Stimulated activated CD8-positive, alpha-beta memory T cell treated with anti-CD3 and anti-CD28 coated beads, Interleukin-7, amount 100 ng/mL, for 1 hour (primary cell): ENCODE measurements at regions not wholly inside any gene's neighbourhood (a gene's known extent, or its start where the extent isn't known, plus 50 kb on each side); places are given as distances from the start of the nearest gene placed in this dataset.

ENCODE experiments used
- DNase-seq, 2 donors: peaks; one replicate each; pipeline ENCODE4 v3.0.0-alpha.2; 2020; ENCODE audit warnings: low read depth in 2 of 2

- no peak for DNase-seq
These were observed 251.7 kb downstream of the CYRIA start for GRCh38 chr2:16413947-16414346.

GRCh38 chr2:16413285-16413684 is 252.3 kb downstream of the CYRIA start:
- no peak for DNase-seq

- no peak for DNase-seq
These were observed 253.2 kb downstream of the CYRIA start for GRCh38 chr2:16412321-16413030.

GRCh38 chr2:16411788-16412187 is 253.8 kb downstream of the CYRIA start:
- no peak for DNase-seq

GRCh38 chr2:16409849-16410248 is 255.8 kb downstream of the CYRIA start:
- DNase-seq: no peak

GRCh38 chr2:16409006-16409390 is 256.6 kb downstream of the CYRIA start:
- DNase-seq: no peak

GRCh38 chr2:16408331-16409005 is 257.2 kb downstream of the CYRIA start:
- no peak for DNase-seq

GRCh38 chr2:16407358-16407757 is 258.3 kb downstream of the CYRIA start:
- no peak for DNase-seq

DNA sequence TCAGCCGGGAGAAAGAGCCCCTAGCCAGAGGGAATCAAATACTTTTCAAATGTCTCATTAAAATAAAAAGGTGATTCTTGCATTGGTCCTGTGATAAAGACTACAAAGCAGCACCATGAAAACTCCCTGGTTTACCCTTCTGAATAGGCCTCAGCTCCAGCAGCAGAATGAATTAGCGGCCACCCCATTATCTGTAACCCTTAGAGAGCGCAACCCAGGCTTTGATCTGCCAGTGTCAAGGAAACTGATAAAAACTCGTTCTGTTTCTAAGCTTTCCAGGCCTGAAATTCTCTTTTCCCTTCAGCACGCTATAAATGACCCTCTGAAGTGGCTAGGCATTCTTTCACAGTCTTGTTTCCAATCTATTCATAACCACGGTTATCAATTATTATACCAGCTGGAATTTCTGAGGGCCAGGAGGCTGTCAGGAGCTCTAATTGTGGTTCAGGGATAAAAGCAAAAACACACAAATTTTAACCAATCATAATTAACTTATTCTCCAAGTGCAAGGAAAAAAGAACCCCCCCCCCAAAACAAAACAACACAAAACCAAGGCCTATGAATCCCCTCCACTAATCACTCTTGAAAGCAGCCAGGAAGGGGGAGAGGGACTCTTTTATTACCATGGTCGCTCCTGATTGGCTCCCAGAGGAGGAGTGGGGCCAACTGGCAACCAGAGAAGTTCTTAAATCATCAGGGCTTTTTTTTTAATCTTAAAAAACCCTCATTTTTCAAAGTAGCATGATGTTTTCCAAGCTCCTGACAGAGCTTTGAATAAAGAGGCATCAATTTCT is 258.9 kb downstream of the CYRIA start:
- DNase-seq: no peak

- no peak for DNase-seq
These were observed 260.1 kb downstream of the CYRIA start for GRCh38 chr2:16405551-16405950.

GRCh38 chr2:16404551-16405300 is 260.9 kb downstream of the CYRIA start:
- no peak for DNase-seq

DNA sequence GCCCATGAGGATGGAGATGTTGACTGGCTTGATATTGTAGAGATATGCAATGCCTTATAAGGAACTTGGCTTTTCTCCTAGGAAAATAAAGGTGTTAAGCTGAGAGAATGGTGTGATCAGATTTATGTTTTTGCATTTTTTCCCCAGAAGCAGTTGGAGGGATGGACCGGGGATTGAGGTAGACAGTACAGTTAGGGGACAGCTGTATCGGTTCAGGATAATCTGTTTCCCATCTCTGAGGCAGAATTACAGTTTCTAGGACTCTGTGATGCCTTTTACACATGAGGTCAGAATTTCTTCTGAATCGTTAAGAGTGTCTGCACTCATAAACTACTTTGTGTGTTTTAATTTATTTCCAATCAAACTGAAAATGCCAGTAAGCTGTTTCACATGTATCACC is 261.5 kb downstream of the CYRIA start:
- DNase-seq: no peak

DNA sequence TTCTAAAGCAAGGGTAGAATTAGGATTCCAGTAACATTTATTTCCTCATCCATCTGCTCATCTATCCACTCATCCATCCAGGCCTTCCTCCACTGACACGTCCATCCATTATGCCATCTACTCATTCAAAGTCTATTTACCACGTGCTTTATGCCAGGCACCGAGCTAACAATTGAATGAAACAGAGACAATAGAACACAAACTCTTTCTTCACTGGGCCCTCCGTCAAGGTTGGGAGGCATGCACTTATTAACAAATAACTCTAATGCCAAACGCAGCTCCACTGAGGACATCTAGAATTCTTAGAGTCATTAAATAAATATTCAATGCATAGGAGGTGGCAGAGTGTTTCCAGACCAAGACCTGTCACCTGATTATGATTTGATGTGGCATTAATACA is 262.7 kb downstream of the CYRIA start:
- no peak for DNase-seq

DNA sequence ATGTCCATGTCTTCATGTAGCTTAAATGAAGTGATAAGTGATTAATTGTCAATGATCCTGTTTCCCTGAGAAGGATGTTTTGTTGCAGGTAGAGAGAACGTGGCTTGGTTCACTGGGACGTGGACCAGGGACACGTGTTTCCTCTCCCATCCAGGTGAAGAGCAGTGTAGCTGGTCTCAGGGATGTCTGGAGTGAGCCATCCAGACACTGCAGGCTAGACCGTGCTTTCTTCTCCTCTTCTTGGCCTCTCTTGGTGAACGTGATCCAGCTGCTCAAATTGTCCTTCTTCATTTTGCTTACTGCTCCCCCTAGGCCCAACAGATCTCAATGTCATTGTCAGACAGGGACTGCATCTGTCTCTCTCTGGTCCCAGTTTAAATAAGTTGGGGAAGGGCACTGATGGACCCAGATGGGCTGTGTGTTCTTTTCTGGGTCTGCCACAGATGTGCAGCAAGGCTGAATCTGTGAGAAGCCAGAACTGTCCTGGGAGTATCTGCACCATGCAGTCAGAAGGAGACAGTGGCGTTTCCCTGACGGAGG is 263.8 kb downstream of the CYRIA start:
- no peak for DNase-seq

GRCh38 chr2:16400127-16400623 is 265.5 kb downstream of the CYRIA start:
- no peak for DNase-seq

GRCh38 chr2:16398486-16399043 is 267.1 kb downstream of the CYRIA start:
- no peak for DNase-seq

DNA sequence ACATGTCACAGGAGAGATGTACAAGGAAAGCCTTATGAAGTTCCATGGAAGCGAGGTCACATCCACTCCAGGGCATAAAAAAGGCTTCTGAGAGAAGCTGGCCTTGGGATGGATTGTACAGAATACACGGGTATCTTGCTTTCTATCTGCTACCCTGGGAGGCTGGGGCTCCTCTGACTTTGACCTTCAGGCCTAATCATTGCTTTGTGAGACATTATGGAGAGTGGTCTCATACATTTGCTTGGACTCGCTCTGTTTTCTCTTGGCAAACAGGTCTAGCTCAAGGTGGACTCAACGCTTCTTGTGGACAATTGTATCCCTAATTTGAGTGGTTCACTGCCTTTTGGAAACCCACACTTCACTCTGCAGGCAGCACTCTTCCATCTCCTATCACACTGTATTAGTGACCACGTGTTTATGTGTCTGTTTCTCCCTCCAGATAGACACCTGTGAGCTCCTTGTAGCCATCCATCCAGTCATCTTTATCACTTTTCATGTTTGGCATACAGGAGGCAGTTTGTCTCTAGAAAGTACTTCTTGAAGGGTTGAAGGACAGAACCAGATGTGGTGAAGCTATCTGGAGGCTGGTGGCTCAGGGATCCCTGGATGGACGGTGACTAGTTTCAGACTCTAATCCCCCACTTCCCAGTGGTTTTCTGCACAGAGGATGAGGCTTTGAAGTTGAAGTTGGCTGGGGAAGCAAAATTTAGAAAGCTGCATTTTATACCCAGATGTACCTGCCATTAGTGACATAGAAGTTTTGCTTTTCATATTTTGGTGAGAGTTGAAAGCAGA is 267.8 kb downstream of the CYRIA start:
- no peak for DNase-seq

- DNase-seq: no peak
These were observed 268.6 kb downstream of the CYRIA start for GRCh38 chr2:16396986-16397385.

GRCh38 chr2:16396171-16396570 is 269.5 kb downstream of the CYRIA start:
- DNase-seq: no peak

DNA sequence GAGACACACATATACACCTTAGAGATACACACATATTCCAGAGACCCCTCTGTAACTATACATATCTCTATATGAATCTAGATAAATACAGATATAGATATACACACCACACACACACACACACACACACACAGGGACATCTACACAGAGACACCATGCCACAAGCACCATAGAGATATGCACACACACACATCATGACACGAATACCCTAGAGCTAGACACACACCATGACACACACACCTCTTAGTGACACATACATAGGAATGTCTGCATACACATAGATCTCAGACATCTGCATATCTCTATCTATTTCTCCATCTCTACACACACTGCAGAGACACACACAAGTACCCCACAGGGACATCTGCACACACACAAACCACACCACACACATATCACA is 270.0 kb downstream of the CYRIA start:
- DNase-seq: no peak
